ENCODE measurements at regions not wholly inside any gene's neighbourhood (a gene's known extent, or its start where the extent isn't known, plus 50 kb on each side); places are given as distances from the start of the nearest gene placed in this dataset.

DNA sequence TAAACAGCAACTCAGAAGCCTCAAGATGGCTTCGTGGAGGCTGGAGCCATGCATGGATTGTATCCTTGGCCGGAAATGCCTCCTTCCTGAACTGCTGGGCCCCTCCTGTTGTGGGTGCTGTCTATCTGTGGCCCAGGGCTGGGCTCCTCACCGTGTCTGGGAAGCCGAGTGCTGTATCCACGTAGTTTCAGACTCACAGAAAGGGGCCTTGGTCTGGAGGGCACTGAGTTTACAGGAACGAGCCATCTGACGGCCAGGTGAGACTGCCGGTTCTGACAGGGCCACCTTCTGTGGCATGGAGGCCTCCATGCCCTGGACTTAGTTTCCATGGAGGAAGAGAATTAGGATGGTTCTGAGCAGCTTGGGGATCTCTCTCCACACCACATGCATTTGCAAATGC, 142.2 kb downstream of the ERMARD start:
- Histone ChIP-seq H3K27me3 (ENCODE audit: insufficient read depth, low read length) (no peaks in the 10 kb centered on the region), H3K4me3 (ENCODE audit: low read depth, low read length) (no peak overlapping the region)

DNA sequence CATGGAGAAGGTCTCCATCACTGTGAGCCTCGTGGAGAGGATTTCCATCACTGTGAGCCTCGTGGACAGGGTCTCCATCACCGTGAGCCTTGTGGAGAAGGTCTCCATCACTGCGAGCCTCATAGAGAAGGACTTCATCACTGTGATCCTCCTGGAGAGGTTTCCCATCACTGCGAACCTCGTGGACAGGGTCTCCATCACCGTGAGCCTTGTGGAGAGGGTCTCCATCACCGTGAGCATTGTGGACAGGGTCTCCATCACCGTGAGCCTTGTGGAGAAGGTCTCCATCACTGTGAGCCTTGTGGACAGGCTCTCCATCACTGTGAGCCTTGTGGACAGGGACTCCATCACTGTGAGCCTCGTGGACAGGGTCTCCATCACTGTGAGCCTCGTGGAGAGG, 140.4 kb downstream of the ERMARD start:
- H2AFZ ChIP-seq (ENCODE audit: low read length, unreplicated experiment), result no peak overlapping the region
- no peak overlapping the region for H3K4me3 ChIP-seq (ENCODE audit: low read depth, low read length)
- no peaks in the 10 kb centered on the region for H3K79me2 ChIP-seq (ENCODE audit: control insufficient read depth, insufficient read depth, low read length, unreplicated experiment)
- no peaks in the 10 kb centered on the region for H3K36me3 ChIP-seq (ENCODE audit: insufficient read depth, low read length)
- H3K27ac ChIP-seq (ENCODE audit: low read depth, low read length), result no peak overlapping the region
- no peaks in the 10 kb centered on the region for H3K4me1 ChIP-seq (ENCODE audit: control insufficient read depth, insufficient read depth, low read length, unreplicated experiment)
- H3K27me3 ChIP-seq (ENCODE audit: insufficient read depth, low read length), result no peaks in the 10 kb centered on the region

More for the DNA sequence above, 142.2 kb downstream of the ERMARD start:
- Histone ChIP-seq H3K79me2 (ENCODE audit: control insufficient read depth, insufficient read depth, low read length, unreplicated experiment) (no peaks in the 10 kb centered on the region), H3K4me1 (ENCODE audit: control insufficient read depth, insufficient read depth, low read length, unreplicated experiment) (no peaks in the 10 kb centered on the region), H3K36me3 (ENCODE audit: insufficient read depth, low read length) (no peaks in the 10 kb centered on the region), H3K27ac (ENCODE audit: low read depth, low read length) (no peak overlapping the region), H2AFZ (ENCODE audit: low read length, unreplicated experiment) (no peak overlapping the region)

DNA sequence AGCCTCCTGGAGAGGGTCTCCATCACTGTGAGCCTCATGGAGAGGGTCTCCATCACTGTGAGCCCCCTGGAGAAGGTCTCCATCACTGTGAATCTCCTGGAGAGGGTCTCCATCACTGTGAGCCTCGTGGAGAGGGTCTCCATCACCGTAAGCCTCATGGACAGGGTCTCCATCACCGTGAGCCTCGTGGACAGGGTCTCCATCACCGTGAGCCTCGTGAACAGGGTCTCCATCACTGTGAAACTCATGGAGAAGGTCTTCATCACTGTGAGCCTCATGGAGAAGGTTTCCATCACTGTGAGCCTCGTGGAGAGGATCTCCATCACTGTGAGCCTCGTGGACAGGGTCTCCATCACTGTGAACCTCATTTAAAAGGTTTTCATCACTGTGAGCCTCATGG, 140.0 kb downstream of the ERMARD start:
- Histone ChIP-seq H3K27me3 (ENCODE audit: insufficient read depth, low read length) (no peaks in the 10 kb centered on the region), H2AFZ (ENCODE audit: low read length, unreplicated experiment) (no peak overlapping the region), H3K4me3 (ENCODE audit: low read depth, low read length) (no peak overlapping the region), H3K36me3 (ENCODE audit: insufficient read depth, low read length) (no peaks in the 10 kb centered on the region), H3K79me2 (ENCODE audit: control insufficient read depth, insufficient read depth, low read length, unreplicated experiment) (no peaks in the 10 kb centered on the region), H3K4me1 (ENCODE audit: control insufficient read depth, insufficient read depth, low read length, unreplicated experiment) (no peaks in the 10 kb centered on the region), H3K27ac (ENCODE audit: low read depth, low read length) (no peak overlapping the region)

DNA sequence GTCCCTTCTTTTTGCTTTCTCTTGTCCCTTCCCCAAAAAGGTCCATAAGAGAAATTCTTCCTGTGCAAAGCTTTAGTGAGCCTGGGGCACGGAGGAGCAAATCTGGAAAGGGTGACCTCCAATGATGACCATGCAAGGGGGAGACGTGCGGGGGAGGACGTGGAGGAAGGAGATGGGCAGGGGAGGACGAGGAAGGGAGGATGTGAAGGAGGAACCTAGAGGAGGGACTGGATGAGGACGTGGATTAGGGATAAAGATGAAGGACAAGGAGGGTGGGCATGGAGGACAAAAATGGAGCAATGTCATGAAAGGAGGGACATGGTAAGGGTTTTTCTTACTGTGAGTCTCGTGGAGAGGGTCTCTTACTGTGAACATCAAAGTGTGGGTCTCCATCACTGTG, 139.5 kb downstream of the ERMARD start:
- no peak overlapping the region for H3K27ac ChIP-seq (ENCODE audit: low read depth, low read length)
- no peak overlapping the region for H2AFZ ChIP-seq (ENCODE audit: low read length, unreplicated experiment)
- H3K4me3 ChIP-seq (ENCODE audit: low read depth, low read length), result no peak overlapping the region
- H3K27me3 ChIP-seq (ENCODE audit: insufficient read depth, low read length), result no peaks in the 10 kb centered on the region
- H3K79me2 ChIP-seq (ENCODE audit: control insufficient read depth, insufficient read depth, low read length, unreplicated experiment), result no peaks in the 10 kb centered on the region
- H3K4me1 ChIP-seq (ENCODE audit: control insufficient read depth, insufficient read depth, low read length, unreplicated experiment), result no peaks in the 10 kb centered on the region
- no peaks in the 10 kb centered on the region for H3K36me3 ChIP-seq (ENCODE audit: insufficient read depth, low read length)

DNA sequence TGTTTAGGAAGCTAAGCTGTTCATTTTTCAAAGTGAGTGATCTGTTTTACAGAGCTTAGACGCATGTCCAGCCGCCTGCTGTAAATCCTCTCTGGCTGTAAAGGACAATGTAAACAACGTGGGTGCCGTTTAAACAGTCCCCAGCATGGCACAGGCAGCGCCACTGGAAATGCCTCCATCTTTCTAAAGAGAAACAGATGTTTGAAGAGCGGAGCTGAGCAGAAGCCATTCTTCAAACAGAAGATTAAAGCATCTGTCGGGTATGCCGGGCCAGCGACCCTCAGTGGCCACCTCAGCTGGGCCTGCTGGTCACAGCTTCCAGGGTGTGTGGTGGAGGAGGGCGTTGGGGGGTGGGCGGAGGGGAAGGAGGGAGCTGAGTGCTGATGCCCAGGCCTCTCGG, 138.6 kb downstream of the ERMARD start:
- H2AFZ ChIP-seq (ENCODE audit: low read length, unreplicated experiment), result no peak overlapping the region
- H3K4me1 ChIP-seq (ENCODE audit: control insufficient read depth, insufficient read depth, low read length, unreplicated experiment), result no peaks in the 10 kb centered on the region
- no peaks in the 10 kb centered on the region for H3K79me2 ChIP-seq (ENCODE audit: control insufficient read depth, insufficient read depth, low read length, unreplicated experiment)
- no peak overlapping the region for H3K27ac ChIP-seq (ENCODE audit: low read depth, low read length)
- no peaks in the 10 kb centered on the region for H3K36me3 ChIP-seq (ENCODE audit: insufficient read depth, low read length)
- H3K27me3 ChIP-seq (ENCODE audit: insufficient read depth, low read length), result no peaks in the 10 kb centered on the region
- no peak overlapping the region for H3K4me3 ChIP-seq (ENCODE audit: low read depth, low read length)

DNA sequence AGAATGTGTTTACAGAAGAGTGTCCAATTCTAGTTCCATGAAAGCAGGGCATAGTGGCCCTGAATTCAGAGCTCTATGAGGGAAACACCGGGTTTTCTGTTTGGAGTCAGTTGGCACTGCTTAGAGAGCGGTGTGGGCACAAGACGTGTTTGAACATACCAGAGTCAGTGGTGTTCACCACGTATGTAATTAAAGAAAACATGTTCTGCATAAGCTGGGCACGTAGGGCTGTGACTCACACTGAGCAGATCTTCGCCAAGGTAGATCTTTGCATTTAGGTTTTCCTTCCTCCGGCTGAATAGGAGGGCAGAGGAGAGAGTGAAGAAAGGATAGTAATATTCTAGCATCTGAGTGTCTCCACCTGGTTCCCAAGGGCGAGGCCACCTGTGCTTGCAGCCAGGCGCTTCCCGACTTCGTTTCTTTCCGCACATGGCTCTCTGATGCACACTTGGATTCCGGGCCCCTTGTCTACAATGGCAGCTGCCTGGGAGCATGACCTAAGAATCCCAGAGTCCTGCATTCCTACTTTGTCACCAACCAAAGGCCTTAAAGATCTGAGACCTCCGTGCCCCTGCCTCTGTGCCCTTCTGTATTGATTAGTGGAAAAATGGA, 136.2 kb downstream of the ERMARD start:
- no peaks in the 10 kb centered on the region for H3K36me3 ChIP-seq (ENCODE audit: insufficient read depth, low read length)
- no peaks in the 10 kb centered on the region for H3K79me2 ChIP-seq (ENCODE audit: control insufficient read depth, insufficient read depth, low read length, unreplicated experiment)
- no peak overlapping the region for H3K4me3 ChIP-seq (ENCODE audit: low read depth, low read length)
- H2AFZ ChIP-seq (ENCODE audit: low read length, unreplicated experiment), result no peak overlapping the region
- H3K27ac ChIP-seq (ENCODE audit: low read depth, low read length), result no peak overlapping the region
- H3K27me3 ChIP-seq (ENCODE audit: insufficient read depth, low read length), result no peaks in the 10 kb centered on the region
- no peaks in the 10 kb centered on the region for H3K4me1 ChIP-seq (ENCODE audit: control insufficient read depth, insufficient read depth, low read length, unreplicated experiment)

DNA sequence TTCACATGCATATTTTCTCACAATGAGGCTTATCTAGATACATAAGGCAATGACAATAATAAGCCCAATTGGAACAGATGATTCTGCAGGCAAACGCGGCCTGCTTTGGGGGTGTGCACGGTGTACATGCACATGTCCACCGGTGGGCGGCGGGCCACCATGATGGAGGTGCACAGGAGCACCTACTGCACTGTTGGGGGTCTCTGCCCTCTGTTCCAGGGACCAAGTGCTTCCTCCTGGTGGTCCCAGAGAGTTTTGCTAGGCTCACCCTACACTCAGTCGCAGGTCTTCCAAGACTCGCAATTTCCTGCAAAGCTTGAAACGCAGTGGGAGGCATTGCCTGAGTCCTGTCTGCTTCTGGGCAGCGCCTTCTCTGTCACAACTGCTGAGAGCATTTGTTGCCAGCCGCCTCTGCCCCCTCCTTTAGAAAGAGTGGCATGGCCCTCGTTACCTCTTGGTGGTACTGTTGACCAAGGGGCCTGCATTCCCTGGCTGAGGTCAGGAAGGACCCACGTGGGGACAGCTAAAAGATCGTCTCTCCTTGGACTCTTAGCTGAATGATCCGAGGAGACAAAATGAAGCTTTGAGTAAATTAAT, 135.3 kb downstream of the ERMARD start:
- H3K4me3 ChIP-seq (ENCODE audit: low read depth, low read length), result no peak overlapping the region
- no peaks in the 10 kb centered on the region for H3K79me2 ChIP-seq (ENCODE audit: control insufficient read depth, insufficient read depth, low read length, unreplicated experiment)
- H3K27ac ChIP-seq (ENCODE audit: low read depth, low read length), result no peak overlapping the region
- H3K4me1 ChIP-seq (ENCODE audit: control insufficient read depth, insufficient read depth, low read length, unreplicated experiment), result no peaks in the 10 kb centered on the region
- no peaks in the 10 kb centered on the region for H3K36me3 ChIP-seq (ENCODE audit: insufficient read depth, low read length)
- H2AFZ ChIP-seq (ENCODE audit: low read length, unreplicated experiment), result no peak overlapping the region
- H3K27me3 ChIP-seq (ENCODE audit: insufficient read depth, low read length), result no peaks in the 10 kb centered on the region

DNA sequence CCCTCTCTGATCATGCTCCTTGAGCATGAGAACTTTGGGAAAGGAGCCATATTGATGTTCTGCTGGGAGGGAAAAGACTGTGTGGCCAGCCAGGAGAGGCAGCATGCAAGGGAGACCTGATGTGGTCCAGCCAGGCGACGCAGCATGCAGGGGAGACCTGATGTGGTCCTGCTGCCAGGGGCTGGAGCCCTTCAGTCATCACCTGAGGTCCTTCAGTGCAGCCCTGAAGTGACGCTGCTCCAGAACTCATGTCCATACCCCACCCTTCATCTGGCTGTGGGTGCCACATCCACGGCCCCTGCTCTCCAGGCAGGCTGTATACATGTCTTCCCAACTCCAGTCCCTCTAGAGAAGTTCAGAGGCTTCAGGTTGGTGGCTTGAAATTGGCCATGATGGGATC, 134.4 kb downstream of the ERMARD start:
- Histone ChIP-seq H3K27me3 (ENCODE audit: insufficient read depth, low read length) (no peaks in the 10 kb centered on the region), H2AFZ (ENCODE audit: low read length, unreplicated experiment) (no peak overlapping the region), H3K4me3 (ENCODE audit: low read depth, low read length) (no peak overlapping the region), H3K27ac (ENCODE audit: low read depth, low read length) (no peak overlapping the region), H3K36me3 (ENCODE audit: insufficient read depth, low read length) (no peaks in the 10 kb centered on the region), H3K79me2 (ENCODE audit: control insufficient read depth, insufficient read depth, low read length, unreplicated experiment) (no peaks in the 10 kb centered on the region), H3K4me1 (ENCODE audit: control insufficient read depth, insufficient read depth, low read length, unreplicated experiment) (no peaks in the 10 kb centered on the region)

DNA sequence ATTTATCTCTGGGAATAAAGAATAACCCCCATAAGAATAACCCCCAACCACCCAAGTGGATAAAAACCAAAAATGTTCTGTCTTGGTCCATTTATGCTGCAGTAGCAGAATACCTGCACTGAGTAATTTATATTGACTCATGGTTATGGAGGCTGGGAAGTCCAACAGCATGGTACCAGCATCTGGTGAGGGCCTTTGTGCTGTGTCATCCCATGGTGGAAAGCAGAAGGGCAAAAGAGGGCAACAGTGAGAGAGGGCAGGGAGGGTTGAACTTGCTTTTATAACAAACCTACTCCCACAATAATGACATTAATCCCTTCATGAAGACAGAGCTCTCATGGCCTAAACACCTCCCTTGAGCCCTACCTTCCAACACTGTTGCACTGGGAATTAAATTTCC, 133.7 kb downstream of the ERMARD start:
- Histone ChIP-seq H3K36me3 (ENCODE audit: insufficient read depth, low read length) (no peaks in the 10 kb centered on the region), H3K4me1 (ENCODE audit: control insufficient read depth, insufficient read depth, low read length, unreplicated experiment) (no peaks in the 10 kb centered on the region), H3K27me3 (ENCODE audit: insufficient read depth, low read length) (no peaks in the 10 kb centered on the region), H3K27ac (ENCODE audit: low read depth, low read length) (no peak overlapping the region), H3K4me3 (ENCODE audit: low read depth, low read length) (no peak overlapping the region), H3K79me2 (ENCODE audit: control insufficient read depth, insufficient read depth, low read length, unreplicated experiment) (no peaks in the 10 kb centered on the region), H2AFZ (ENCODE audit: low read length, unreplicated experiment) (no peak overlapping the region)

DNA sequence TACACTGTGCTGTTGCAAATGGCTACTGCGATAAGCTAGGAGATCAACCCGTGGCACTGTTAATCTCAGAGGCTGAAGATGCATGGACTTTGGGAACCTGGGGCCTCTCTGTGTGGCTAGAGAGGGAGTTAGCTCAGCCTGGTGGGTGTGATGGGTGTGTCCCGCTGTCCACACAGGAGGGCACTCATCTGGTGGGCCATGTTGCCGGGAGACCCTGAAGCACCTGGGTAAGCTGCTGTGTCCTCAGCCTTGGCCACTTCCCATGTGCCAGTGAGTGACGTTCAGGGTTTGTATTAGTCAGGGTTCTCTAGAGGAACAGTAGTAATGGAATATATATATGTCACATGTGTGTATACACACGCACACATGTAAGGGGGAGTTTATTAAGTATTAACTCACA, 132.7 kb downstream of the ERMARD start:
- Histone ChIP-seq H3K36me3 (ENCODE audit: insufficient read depth, low read length) (no peaks in the 10 kb centered on the region), H3K4me3 (ENCODE audit: low read depth, low read length) (no peak overlapping the region), H2AFZ (ENCODE audit: low read length, unreplicated experiment) (no peak overlapping the region), H3K27ac (ENCODE audit: low read depth, low read length) (no peak overlapping the region), H3K79me2 (ENCODE audit: control insufficient read depth, insufficient read depth, low read length, unreplicated experiment) (no peaks in the 10 kb centered on the region), H3K4me1 (ENCODE audit: control insufficient read depth, insufficient read depth, low read length, unreplicated experiment) (no peaks in the 10 kb centered on the region), H3K27me3 (ENCODE audit: insufficient read depth, low read length) (no peaks in the 10 kb centered on the region)

DNA sequence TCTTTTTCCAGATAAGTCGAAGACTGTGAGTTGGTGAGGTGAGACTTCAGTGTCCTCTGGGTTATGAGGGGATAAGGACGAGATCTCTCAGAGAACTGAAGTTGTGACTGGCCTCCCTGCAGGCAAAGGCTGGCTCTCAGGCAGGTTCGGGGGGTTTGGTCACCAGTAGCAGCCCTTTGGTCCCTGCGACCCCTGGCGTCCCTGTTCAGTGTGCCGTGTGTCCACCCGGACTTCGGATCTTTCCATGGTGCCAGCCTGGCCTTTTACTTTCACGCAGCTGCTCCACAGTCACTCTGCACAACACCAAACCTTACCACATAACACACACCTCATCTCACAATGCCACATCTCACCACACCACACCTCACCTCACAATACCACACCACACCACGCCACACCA, 131.9 kb downstream of the ERMARD start:
- Histone ChIP-seq H3K4me1 (ENCODE audit: control insufficient read depth, insufficient read depth, low read length, unreplicated experiment) (no peaks in the 10 kb centered on the region), H3K27ac (ENCODE audit: low read depth, low read length) (no peak overlapping the region), H3K4me3 (ENCODE audit: low read depth, low read length) (no peak overlapping the region), H3K79me2 (ENCODE audit: control insufficient read depth, insufficient read depth, low read length, unreplicated experiment) (no peaks in the 10 kb centered on the region), H3K36me3 (ENCODE audit: insufficient read depth, low read length) (no peaks in the 10 kb centered on the region), H2AFZ (ENCODE audit: low read length, unreplicated experiment) (no peak overlapping the region), H3K27me3 (ENCODE audit: insufficient read depth, low read length) (no peaks in the 10 kb centered on the region)
